ENCODE measurements at regions not wholly inside any gene's neighbourhood (a gene's known extent, or its start where the extent isn't known, plus 50 kb on each side); places are given as distances from the start of the nearest gene placed in this dataset.

- peaks cover 3% of the 10 kb centered on the region for H3K9me3 Mint-ChIP-seq
- DNase-seq (no peak), ATAC-seq (ENCODE audit: low read depth) (no peak)
- intact Hi-C loops (cut with micrococcal nuclease): no loop called here
- H3K27ac Mint-ChIP-seq: no peak overlapping the region
- CTCF ChIA-PET: no interaction called here
- no peak for TF ChIP-seq CTCF (IDR thresholded peaks at IDR 0.05)
- no peaks in the 10 kb centered on the region for H3K36me3 Mint-ChIP-seq (ENCODE audit: low read depth)
- POLR2A ChIA-PET: no interaction called here
- H3K4me1 Mint-ChIP-seq: no peaks in the 10 kb centered on the region
- no peak overlapping the region for H3K4me3 Mint-ChIP-seq
- peaks cover 7% of the 10 kb centered on the region for H3K27me3 Mint-ChIP-seq
Observed at GRCh38 chr20:23227976-23228375, 122.6 kb upstream of the NXT1 start.

GRCh38 chr20:23227274-23227673, 123.3 kb upstream of the NXT1 start:
- intact Hi-C loops (cut with micrococcal nuclease): no loop called here
- Mint-ChIP-seq H3K4me3 (no peak overlapping the region), H3K9me3 (peaks cover 10% of the 10 kb centered on the region), H3K27ac (no peak overlapping the region), H3K27me3 (peaks cover 7% of the 10 kb centered on the region), H3K36me3 (ENCODE audit: low read depth) (no peaks in the 10 kb centered on the region), H3K4me1 (no peaks in the 10 kb centered on the region)
- ChIA-PET POLR2A (no interaction called here), CTCF (no interaction called here)
- DNase-seq (no peak), ATAC-seq (ENCODE audit: low read depth) (no peak)
- no peak for TF ChIP-seq CTCF (IDR thresholded peaks at IDR 0.05)

- no peak for ATAC-seq (ENCODE audit: low read depth)
- Mint-ChIP-seq H3K36me3 (ENCODE audit: low read depth) (no peaks in the 10 kb centered on the region), H3K9me3 (peaks cover 12% of the 10 kb centered on the region), H3K27ac (no peak overlapping the region), H3K4me1 (no peaks in the 10 kb centered on the region), H3K4me3 (no peak overlapping the region), H3K27me3 (peaks cover 7% of the 10 kb centered on the region)
- TF ChIP-seq CTCF (IDR thresholded peaks at IDR 0.05): no peak
- ChIA-PET CTCF (no interaction called here), POLR2A (no interaction called here)
- intact Hi-C loops (cut with micrococcal nuclease): no loop called here
- DNase-seq: no peak
Observed at GRCh38 chr20:23226612-23227265, 123.9 kb upstream of the NXT1 start.

- TF ChIP-seq CTCF (IDR thresholded peaks at IDR 0.05): no peak
- Mint-ChIP-seq H3K9me3 (peaks cover 22% of the 10 kb centered on the region), H3K36me3 (ENCODE audit: low read depth) (no peaks in the 10 kb centered on the region), H3K4me1 (no peaks in the 10 kb centered on the region), H3K27me3 (peaks cover 4% of the 10 kb centered on the region), H3K27ac (no peak overlapping the region), H3K4me3 (no peak overlapping the region)
- ATAC-seq (ENCODE audit: low read depth) (no peak), DNase-seq (no peak)
- POLR2A ChIA-PET: no interaction called here
- CTCF ChIA-PET: interaction anchor here (1.1 kb wide), 1 partner anchor 10 kb away, joined by 3 read pairs; no protein-coding TSS in a partner anchor
- intact Hi-C loops (cut with micrococcal nuclease): no loop called here
Observed at GRCh38 chr20:23225407-23226060, 125.1 kb upstream of the NXT1 start.

GRCh38 chr20:23224806-23225205, 125.8 kb upstream of the NXT1 start:
- POLR2A ChIA-PET: no interaction called here
- Mint-ChIP-seq H3K36me3 (ENCODE audit: low read depth) (no peaks in the 10 kb centered on the region), H3K27me3 (peaks cover 4% of the 10 kb centered on the region), H3K27ac (no peak overlapping the region), H3K4me3 (no peak overlapping the region), H3K9me3 (peaks cover 28% of the 10 kb centered on the region), H3K4me1 (no peaks in the 10 kb centered on the region)
- intact Hi-C loops (cut with micrococcal nuclease): no loop called here
- TF ChIP-seq CTCF (IDR thresholded peaks at IDR 0.05): no peak
- no peak for DNase-seq
- ATAC-seq (ENCODE audit: low read depth): no peak
- CTCF ChIA-PET: no interaction called here
